GM19193 (cell line): ENCODE measurements at regions not wholly inside any gene's neighbourhood (a gene's known extent, or its start where the extent isn't known, plus 50 kb on each side); places are given as distances from the start of the nearest gene placed in this dataset.

Experiments
- POLR2A ChIP-seq: IDR thresholded peaks from 4 replicates; pipeline ENCODE4 v1.6.1; 2011; ENCODE audit not compliant: insufficient read depth, insufficient read length; ENCODE audit errors: extremely low read depth

DNA sequence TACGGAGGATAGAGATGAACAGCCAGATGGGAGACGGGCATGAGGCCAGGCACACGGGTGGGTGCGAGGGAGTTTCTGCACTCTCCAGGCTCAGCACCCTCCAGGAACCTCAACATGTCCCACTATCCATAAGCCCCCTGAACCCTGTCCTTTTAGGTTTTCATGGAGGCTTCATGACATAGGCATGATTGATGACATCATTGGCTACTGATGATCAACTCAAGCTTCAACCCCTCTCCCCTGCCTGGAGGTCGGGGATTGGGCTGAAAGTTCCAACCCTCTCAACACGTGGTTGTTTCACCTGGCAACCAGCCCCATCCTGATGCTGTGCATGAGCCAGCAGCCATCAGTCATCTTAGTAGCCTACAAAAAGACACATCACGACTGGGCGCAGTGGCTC lies 360.7 kb upstream of the AUTS2 start:
- no peak for TF ChIP-seq POLR2A

DNA sequence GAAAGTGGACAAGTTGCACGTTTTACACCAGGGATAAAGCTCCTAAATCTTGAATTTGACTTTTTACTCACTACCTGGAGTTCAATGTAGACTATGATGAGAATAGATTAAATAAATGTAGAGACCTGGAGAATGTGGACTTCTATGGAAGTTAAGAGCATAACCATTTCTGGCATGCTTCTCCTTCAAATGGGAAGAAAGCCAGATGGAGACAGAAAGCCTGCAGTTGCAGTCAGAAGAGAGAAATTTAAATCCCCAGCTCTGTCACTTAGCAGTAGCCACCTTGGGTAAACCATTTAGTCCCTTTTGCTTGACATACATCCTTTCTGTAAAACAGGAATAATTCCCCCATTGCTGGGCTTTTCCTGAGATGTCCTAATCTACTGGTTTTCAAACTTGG lies 355.3 kb upstream of the AUTS2 start:
- no peak for TF ChIP-seq POLR2A

DNA sequence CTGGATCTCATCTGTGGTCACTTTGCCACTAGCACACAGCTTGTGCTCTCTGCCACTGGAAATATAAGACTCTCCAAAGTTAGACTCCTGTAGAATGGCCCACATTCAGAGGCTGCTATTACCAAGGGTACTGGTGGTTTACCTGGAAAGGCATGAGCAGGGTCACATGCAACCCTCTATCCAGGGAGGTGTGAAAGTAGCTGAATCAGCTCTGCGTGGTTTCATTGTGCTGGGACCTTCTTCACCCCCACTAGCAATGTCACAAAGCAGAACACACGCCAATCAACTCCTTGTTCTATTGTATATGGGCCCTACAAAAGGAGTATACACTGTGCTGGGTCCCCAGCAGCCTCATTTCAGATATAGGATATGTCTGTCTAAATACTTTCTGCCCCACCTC lies 353.6 kb upstream of the AUTS2 start:
- TF ChIP-seq POLR2A: no peak

DNA sequence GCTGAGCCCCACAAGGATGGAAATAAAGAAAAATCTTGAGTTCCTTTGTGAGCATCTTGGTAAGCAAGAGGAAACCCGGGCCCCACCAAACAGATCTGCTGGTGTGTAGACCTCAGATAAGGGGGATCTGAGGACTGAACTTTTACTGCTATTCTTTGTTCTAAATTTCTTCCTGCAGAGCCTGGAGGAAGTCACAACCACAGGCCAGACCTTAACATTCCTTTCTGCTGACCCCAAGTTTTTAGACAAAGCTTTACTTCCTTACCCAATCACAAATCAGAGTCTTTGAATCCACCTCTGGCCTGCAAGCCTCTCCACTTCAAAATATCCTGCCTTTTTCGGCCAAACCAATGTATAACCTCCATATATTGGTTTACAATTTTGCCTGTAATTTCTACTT lies 352.6 kb upstream of the AUTS2 start:
- no peak for TF ChIP-seq POLR2A

DNA sequence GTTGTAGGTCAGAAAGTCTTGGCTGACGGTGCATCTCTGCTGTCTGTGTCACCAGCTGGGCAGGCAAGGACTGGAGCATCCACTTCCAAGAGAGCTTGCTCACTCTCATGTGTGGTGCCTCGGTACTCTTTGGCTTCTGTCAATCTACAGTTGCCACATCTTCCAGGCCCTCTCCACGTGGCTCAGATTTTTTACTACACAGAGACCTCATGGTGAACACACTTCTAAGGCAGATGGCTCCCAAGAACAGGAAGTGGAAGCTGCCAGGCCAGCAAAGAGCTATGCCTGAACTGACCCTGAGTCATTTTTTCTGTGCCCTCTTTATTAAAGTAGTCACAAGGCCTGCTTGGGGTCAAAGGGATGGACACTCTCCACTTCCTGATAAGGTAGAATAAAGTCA lies 351.5 kb upstream of the AUTS2 start:
- TF ChIP-seq POLR2A: no peak

DNA sequence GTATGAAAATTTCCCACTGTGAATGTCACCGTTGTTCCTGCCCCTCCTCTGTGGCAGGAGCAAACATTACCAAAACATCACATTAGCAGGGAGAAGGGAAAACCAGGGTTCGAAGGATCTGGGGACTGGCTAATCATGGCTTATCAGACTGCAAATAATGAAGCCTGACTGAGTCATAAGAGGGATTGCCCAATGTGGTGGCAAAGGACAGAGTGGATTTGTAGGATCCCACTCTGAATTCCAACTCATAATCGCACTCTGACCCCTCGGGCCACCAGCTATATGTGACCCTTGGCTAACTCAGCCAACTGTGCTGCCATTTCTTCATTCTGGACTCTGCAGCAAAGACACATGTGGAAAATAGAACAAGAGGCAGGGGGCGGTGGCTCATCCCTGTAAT lies 347.3 kb upstream of the AUTS2 start:
- no peak for TF ChIP-seq POLR2A

DNA sequence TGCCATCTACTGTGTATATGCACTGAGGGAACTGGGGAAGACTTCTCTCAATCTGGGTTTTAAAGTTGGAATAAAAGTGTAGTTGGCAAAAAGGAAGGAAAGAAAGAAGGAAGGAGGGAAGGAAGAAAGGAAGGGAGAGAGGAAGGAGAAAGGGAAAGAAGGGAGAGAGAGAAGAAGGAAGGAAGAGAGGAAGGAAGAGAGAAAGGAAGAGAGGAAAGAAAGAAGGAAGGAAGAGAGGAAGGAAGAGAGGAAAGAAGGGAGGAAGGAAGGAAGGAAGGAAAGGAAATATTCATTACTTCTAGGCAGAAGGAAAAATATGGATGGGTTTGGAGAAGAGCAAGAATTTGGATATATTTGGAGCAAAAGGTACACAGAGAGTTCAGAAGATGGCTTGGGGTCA lies 343.6 kb upstream of the AUTS2 start:
- TF ChIP-seq POLR2A: no peak

DNA sequence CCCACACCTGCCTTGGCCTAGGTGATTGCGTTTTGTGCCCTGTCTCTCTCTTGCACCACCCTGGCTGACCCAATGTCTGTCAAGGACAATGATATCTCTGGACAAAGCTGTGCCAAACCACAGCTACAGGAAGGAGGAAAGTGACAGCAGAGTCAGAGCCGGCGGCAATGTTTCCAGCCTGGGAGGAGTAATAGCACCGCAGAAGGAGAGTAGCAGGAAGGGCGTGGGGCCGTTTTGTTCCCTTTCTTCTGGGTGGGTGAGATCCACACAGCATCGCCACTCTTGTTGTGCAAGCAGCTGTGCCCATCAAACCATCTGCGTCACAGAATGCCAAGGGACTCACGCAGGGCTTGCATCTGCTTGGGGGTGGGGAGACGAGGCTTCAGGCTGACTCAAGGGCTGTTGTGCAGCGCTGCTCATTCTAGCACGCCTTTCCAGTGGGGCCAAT lies 341.6 kb upstream of the AUTS2 start:
- TF ChIP-seq POLR2A: no peak

DNA sequence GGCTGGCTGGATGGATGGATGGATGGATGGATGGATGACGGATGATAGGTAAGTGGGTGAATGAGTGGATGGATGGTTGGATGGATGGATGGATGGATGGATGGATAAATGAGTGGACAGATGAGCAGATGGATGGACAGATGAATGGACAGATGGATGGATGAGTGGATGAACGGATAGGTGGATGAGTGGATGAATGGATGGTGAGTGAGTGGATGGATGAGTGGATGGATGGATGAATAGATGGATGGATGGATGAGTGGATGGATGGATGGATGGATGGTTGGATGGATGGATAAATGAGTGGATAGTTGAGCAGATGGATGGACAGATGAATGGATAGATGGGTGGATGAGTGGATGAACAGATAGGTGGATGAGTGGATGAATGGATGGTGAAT lies 340.7 kb upstream of the AUTS2 start:
- no peak for TF ChIP-seq POLR2A

DNA sequence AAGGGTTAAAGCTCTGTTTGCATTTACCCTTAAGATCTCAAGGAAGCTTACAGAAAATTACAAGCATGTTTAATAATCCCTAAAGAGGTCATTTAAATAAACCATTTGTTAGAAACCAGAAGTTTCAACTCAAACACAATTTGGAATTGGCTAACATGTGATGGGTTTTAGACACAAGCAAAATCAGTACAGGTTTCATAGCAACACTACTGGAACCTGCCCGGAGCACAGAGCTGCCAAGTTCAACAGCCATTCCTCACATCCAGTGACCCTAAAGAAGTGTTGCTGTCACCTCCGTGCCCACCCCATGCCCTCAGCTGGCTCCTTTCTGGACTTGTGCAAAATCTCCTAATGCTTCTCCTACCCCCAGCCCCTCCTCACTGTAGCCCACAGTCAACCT lies 338.8 kb upstream of the AUTS2 start:
- no peak for TF ChIP-seq POLR2A

DNA sequence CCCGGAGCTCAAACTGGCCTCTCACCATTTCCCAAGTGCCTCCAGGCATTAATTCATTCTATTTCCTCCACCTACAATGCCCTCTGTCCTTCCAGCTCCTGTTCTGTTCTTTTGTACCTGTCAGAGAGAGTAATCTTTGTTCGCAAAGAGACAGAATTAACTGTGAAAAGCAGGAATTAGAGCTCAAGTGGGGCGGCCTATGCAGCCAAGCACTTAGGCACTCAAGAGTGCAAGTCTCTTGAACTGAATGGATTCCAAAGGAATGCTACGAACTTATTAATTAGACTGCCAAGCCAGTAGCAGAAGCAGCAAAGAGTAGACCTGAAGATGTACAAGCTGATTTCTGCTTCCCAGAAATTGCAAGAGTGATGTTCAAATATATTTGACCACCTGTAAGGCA lies 338.3 kb upstream of the AUTS2 start:
- TF ChIP-seq POLR2A: no peak

DNA sequence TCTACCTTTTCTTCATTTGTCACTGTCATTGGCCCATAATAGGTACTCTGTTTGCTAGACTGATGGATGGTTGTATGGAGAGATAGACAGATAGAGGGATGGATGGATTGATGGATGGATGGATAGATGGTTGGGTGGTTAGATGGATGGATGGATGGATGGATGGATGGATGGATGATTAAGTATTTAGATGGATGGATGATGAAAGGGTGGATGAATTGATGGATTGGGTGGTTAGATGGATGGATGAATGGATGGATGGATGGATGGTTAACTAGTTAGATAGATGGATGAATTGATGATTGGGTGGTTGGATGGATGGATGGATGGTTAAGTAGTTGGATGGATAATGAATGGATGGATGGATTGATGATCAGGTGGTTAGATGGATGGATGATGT lies 334.7 kb upstream of the AUTS2 start:
- TF ChIP-seq POLR2A: no peak

DNA sequence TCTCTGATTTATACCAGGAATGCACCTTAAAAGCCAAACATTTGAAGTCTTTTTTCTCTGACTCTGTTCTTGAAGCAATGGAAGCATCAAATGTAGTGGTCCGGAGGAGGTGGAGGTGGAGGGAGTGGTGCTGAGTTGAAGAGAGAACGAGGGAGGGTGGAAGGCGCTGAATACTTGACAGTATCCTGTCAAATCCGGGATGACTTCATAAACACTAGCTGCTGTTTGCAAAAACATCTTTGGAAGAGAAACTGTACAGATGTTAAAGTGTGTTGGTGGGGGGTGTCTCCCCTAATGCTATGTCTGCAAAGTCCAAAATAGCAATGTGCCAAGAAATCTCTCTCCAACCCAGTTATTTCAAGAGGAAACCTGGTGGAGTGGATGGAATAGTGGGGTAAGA lies 328.5 kb upstream of the AUTS2 start:
- TF ChIP-seq POLR2A: no peak

DNA sequence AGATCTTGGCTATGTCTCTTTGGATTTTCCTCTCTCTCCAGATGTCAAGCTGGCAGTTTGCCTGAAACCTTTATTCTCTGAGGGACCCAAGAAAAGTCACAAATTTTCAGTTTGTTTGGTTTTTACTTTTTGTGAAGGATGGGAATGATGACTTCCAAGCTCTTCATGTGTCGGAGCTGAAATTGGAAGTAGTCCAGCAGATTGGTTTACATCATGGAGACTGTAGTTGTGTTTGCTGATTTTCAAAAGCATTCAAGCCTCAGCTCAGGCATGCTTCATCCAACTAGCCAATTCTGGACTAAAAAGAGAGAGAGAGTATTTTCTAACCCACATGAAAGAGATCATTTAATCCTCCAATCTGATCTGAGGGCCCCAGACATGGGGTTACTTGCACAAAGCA lies 326.2 kb upstream of the AUTS2 start:
- no peak for TF ChIP-seq POLR2A

DNA sequence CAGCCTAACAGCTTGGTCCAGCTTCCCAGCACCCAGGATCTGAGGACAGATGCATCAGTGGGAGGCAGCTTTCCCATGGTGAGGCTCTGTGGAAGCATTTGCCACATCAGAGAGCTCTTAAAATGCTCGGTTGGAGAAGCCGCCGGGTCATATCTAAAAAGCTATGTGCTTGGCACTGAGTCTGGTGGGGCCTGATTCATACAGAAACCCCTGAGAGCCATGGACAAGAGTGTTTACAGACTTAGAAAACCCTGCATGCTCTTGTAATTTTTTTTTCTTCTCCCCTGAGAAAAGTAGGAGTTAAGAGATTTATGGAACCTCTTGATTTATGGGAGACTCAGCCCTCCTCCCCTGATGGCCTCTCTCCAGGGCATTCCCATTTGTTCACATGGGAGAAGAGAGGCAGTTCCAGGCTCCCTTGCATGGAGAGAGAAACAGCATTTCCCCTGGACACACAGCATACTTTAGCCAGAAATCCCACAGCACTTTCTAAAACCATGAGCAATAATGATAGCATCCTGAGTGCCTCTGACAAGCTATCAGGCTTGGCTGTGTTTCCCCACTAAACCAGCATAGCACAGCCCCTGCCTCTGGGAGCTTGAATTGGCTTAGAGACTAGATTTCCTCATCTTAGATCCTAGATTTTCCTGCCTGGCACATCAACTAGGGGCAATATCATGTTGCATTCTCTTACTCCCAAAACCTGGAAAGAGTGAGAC lies 322.1 kb upstream of the AUTS2 start:
- TF ChIP-seq POLR2A: no peak

DNA sequence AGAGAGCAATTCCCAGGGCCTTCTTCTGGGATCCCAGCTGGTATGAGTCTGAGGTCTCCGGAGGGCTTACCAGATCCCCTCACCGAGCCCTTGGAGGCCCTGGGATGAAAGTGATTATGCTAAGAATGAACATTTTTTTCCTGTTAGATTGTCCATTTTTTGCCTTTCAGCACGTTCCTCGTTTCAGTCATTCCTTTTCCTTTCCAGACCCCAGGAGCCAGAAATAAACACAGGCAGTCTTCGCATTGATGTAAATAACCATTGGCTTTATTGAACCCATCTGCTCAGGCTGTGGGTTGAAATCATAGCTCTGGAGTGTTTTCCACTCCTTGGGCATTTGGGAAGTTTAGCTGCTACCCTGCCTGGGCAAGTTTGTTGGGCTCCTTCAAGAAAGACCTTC lies 320.9 kb upstream of the AUTS2 start:
- TF ChIP-seq POLR2A: no peak

DNA sequence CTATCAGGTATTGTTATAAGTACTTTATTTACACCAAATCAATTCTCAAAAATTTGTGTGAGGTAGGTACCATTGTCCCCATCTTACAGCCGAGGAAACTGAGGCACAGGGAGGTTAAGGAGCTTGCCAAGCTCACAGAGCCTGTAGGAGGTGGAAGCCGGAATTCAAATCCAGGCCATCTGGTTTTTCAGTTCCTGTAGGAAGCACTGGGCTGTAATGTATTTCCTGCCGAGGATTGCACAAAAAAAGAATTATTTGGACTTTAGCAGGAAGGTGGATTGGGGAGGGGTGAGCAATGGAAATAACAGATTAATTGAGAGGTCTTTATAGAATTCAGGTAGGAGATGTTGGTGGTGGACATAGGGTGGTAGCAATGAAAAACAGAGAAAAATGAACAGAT lies 315.3 kb upstream of the AUTS2 start:
- TF ChIP-seq POLR2A: no peak
